Lower leg skin (tissue), 4 donors: ENCODE measurements at regions not wholly inside any gene's neighbourhood (a gene's known extent, or its start where the extent isn't known, plus 50 kb on each side); places are given as distances from the start of the nearest gene placed in this dataset.

ENCODE experiments used
- DNase-seq, 2 donors: peaks; one replicate each; pipeline ENCODE4 v3.0.0-alpha.2; 2019; ENCODE audit warnings: low spot score in 2 of 2
- H3K4me3 ChIP-seq: fragments of 200-600 bp; sonication (generic); 2 replicates; pipeline ENCODE4 v1.5.1; 2017; ENCODE audit warnings: mild to moderate bottlenecking, low read depth; ENCODE audit not compliant: poor library complexity, severe bottlenecking
- POLR2A ChIP-seq, 2 donors: fragments of 450-650 bp; IDR thresholded peaks; one replicate each; pipeline ENCODE4 v1.6.1; 2016 to 2017; ENCODE audit warnings: antibody characterized with exemption in 2 of 2, mild to moderate bottlenecking in 1 of 2, moderate library complexity in 1 of 2
- WGBS, 2 donors: methylation state at CpG; one replicate each; pipeline ENCODE4 v1.1.5; 2018; 5-methylcytosine and 5-hydroxymethylcytosine counted together
- intact Hi-C: fragments of 100-400 bp; cut with DNase I; formaldehyde crosslinking; loops from one replicate; pipeline ENCODE4 v1.15.0; 2023; ENCODE audit warnings: low total_unique reads
- TF ChIP-seq, protein P1 (sequence below), 3 donors: fragments of 450-650 bp; IDR thresholded peaks; one replicate each; pipeline ENCODE4 v1.5.1; 2016; ENCODE audit warnings: antibody characterized with exemption in 3 of 3, mild to moderate bottlenecking in 3 of 3, moderate library complexity in 2 of 3

DNA sequence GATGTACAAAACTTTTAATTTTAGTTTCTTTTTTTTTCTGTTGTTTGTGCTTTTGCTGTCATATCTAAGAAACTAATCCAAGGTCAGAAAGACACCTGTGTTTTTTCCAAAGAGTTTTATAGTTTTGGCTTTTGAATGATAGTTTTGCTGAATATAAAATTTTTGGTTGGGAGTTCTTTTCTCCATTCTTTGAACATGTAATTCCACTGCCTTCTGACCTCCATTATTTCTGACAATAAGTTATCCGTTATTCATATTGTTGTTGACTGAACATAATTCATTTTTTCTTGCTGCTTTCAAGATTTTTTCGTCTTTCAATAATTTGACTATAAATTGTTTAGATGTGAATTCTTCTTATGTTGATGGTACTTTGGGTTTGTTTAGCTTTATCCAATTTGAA is 82.2 kb upstream of the SLC24A2 start:
- intact Hi-C loops: no loop called here
- no peak overlapping the region for H3K4me3 ChIP-seq
- WGBS, 2 donors: 95 to 97% methylated on average over 2 of the region's 2 CpGs
- TF ChIP-seq POLR2A (IDR thresholded peaks at IDR 0.05): no peak
- TF ChIP-seq, protein P1, sequence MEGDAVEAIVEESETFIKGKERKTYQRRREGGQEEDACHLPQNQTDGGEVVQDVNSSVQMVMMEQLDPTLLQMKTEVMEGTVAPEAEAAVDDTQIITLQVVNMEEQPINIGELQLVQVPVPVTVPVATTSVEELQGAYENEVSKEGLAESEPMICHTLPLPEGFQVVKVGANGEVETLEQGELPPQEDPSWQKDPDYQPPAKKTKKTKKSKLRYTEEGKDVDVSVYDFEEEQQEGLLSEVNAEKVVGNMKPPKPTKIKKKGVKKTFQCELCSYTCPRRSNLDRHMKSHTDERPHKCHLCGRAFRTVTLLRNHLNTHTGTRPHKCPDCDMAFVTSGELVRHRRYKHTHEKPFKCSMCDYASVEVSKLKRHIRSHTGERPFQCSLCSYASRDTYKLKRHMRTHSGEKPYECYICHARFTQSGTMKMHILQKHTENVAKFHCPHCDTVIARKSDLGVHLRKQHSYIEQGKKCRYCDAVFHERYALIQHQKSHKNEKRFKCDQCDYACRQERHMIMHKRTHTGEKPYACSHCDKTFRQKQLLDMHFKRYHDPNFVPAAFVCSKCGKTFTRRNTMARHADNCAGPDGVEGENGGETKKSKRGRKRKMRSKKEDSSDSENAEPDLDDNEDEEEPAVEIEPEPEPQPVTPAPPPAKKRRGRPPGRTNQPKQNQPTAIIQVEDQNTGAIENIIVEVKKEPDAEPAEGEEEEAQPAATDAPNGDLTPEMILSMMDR (IDR thresholded peaks at IDR 0.05): no peak
- no peak for DNase-seq

DNA sequence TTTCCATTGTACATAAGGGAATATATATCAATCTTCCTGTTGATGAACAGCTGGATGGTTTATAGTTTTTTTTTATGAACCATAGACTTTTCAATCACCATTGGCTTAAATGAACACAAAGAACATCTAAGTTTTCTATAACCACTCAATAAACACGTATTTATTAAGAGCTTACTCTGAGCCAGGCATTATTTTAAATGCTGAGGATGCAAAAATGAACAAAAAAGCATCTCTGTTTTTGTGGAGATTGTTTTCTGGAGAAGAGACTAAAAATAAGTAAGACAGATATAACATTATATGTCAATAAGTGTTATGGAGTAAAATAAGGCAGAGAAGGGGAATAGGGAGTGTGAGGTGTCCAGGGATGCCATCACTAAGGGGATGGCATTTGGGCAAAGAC is 52.1 kb upstream of the SLC24A2 start:
- no peak overlapping the region for H3K4me3 ChIP-seq
- WGBS, 2 donors: 64 to 71% methylated on average over 1 of the region's 1 CpG
- TF ChIP-seq POLR2A (IDR thresholded peaks at IDR 0.05): no peak
- TF ChIP-seq, protein P1 (IDR thresholded peaks at IDR 0.05): no peak
- DNase-seq: no peak
- intact Hi-C loops: no loop called here
